CD14-positive monocyte (primary cell): ENCODE measurements at regions not wholly inside any gene's neighbourhood (a gene's known extent, or its start where the extent isn't known, plus 50 kb on each side); places are given as distances from the start of the nearest gene placed in this dataset.

ENCODE experiments used
- DNase-seq, 3 donors: peaks; one replicate each; pipeline ENCODE4 v3.0.0-alpha.2; 2011 to 2022
- H2AFZ ChIP-seq: 2 replicates; pipeline ENCODE4 v1.6.0; 2012; ENCODE audit warnings: mild to moderate bottlenecking, low read depth, low read length, inconsistent platforms; ENCODE audit not compliant: insufficient read depth, poor library complexity, severe bottlenecking
- H3K27ac ChIP-seq, 2 donors: 1 replicate in 1 of 2; 2 replicates in 1 of 2; pipeline ENCODE4 v1.5.1; 2012 to 2013; ENCODE audit warnings: low read length in 2 of 2, control low read depth in 1 of 2, inconsistent platforms in 1 of 2, low read depth in 1 of 2, mild to moderate bottlenecking in 1 of 2
- H3K27me3 ChIP-seq, 2 donors: one replicate each; pipeline versions ENCODE4 v1.6.0 to v1.6.1; 2011 to 2013; ENCODE audit warnings: low read length in 2 of 2; ENCODE audit not compliant: control insufficient read depth in 2 of 2, insufficient read depth in 2 of 2
- H3K36me3 ChIP-seq, 2 donors: replicated peaks in 1 of 2; 1 replicate in 1 of 2; 2 replicates in 1 of 2; pipeline versions ENCODE4 v1.5.1 to v1.6.1; 2012 to 2013; ENCODE audit warnings: low read length in 2 of 2, control low read depth in 1 of 2, inconsistent platforms in 1 of 2, mild to moderate bottlenecking in 1 of 2; ENCODE audit not compliant: insufficient read depth in 2 of 2, control insufficient read depth in 1 of 2
- H3K4me1 ChIP-seq, 2 donors: 1 replicate in 1 of 2; 2 replicates in 1 of 2; pipeline versions ENCODE4 v1.5.1 to v1.6.1; 2012 to 2013; ENCODE audit warnings: low read length in 2 of 2, control low read depth in 1 of 2, inconsistent platforms in 1 of 2, mild to moderate bottlenecking in 1 of 2, moderate library complexity in 1 of 2; ENCODE audit not compliant: insufficient read depth in 2 of 2, control insufficient read depth in 1 of 2
- H3K4me2 ChIP-seq: replicated peaks from 2 replicates; pipeline ENCODE3; 2012; ENCODE audit warnings: low read length, moderate library complexity, mild to moderate bottlenecking; ENCODE audit not compliant: poor library complexity, severe bottlenecking; ENCODE audit errors: extremely low read depth
- H3K4me3 ChIP-seq, 3 experiments: fragments of 200-600 bp in 1 of 3; sonication (generic) in 1 of 3; replicated peaks in 1 of 3; 1 replicate in 2 of 3; 2 replicates in 1 of 3; pipeline ENCODE4 v1.5.1; 2011 to 2013; ENCODE audit warnings: low read length in 3 of 3, mild to moderate bottlenecking in 3 of 3, control low read depth in 2 of 3, low read depth in 2 of 3, inconsistent platforms in 1 of 3, moderate library complexity in 1 of 3
- H3K79me2 ChIP-seq: 2 replicates; pipeline ENCODE4 v1.6.0; 2012; ENCODE audit warnings: mild to moderate bottlenecking, control low read depth, inconsistent platforms, low read length, moderate library complexity; ENCODE audit not compliant: insufficient read depth
- H3K9ac ChIP-seq: 2 replicates; pipeline ENCODE4 v1.6.0; 2017; ENCODE audit warnings: low read length, mild to moderate bottlenecking; ENCODE audit not compliant: insufficient read depth, poor library complexity, severe bottlenecking
- H3K9me3 ChIP-seq, 2 donors: replicated peaks in 1 of 2; 1 replicate in 1 of 2; 2 replicates in 1 of 2; pipeline versions ENCODE4 v1.5.1 to v1.6.1; 2012 to 2013; ENCODE audit warnings: low read length in 2 of 2, control low read depth in 1 of 2; ENCODE audit not compliant: control insufficient read depth in 1 of 2, insufficient read depth in 1 of 2
- H4K20me1 ChIP-seq: 2 replicates; pipeline ENCODE4 v1.6.0; 2012; ENCODE audit warnings: mild to moderate bottlenecking, low read length, control low read depth, moderate library complexity; ENCODE audit not compliant: insufficient read depth
- H3K27ac Mint-ChIP-seq, 7 donors: one replicate each; pipeline ENCODE4 v1.8.0; 2020; ENCODE audit warnings: mild to moderate bottlenecking in 7 of 7, mixed read lengths in 7 of 7, moderate library complexity in 6 of 7, inconsistent platforms in 2 of 7
- H3K27me3 Mint-ChIP-seq, 3 donors: one replicate each; pipeline ENCODE4 v1.8.0; 2021 to 2022; ENCODE audit warnings: low read depth in 3 of 3, mild to moderate bottlenecking in 3 of 3, mixed read lengths in 3 of 3, moderate library complexity in 3 of 3, inconsistent platforms in 1 of 3
- H3K36me3 Mint-ChIP-seq, 2 donors: one replicate each; pipeline ENCODE4 v1.8.0; 2020; ENCODE audit warnings: mixed read lengths in 2 of 2, inconsistent platforms in 1 of 2, mild to moderate bottlenecking in 1 of 2
- H3K4me1 Mint-ChIP-seq: one replicate; pipeline ENCODE4 v1.8.0; 2020; ENCODE audit warnings: mild to moderate bottlenecking, mixed read lengths
- H3K4me3 Mint-ChIP-seq, 2 donors: one replicate each; pipeline ENCODE4 v1.8.0; 2020; ENCODE audit warnings: mild to moderate bottlenecking in 2 of 2, mixed read lengths in 2 of 2, moderate library complexity in 1 of 2
- H3K9me3 Mint-ChIP-seq, 7 donors: one replicate each; pipeline ENCODE4 v1.8.0; 2020 to 2022; ENCODE audit warnings: mixed read lengths in 7 of 7, mild to moderate bottlenecking in 6 of 7, moderate library complexity in 6 of 7, inconsistent platforms in 2 of 7
- WGBS: methylation state at CpG from one replicate; pipeline ENCODE4 v1.1.5; 2013; ENCODE audit warnings: missing lambda C conversion rate; ENCODE audit not compliant: insufficient coverage; 5-methylcytosine and 5-hydroxymethylcytosine counted together
- intact Hi-C, 2 donors: fragments of 100-400 bp; cut with micrococcal nuclease; formaldehyde crosslinking; loops; one replicate each; pipeline versions ENCODE4 v1.15.0 to v1.15.1; 2023
- TF ChIP-seq, protein P1 (sequence below): fragments of 200-600 bp; IDR thresholded peaks from one replicate; pipeline ENCODE4 v1.8.0; 2022; ENCODE audit warnings: antibody characterized with exemption, mild to moderate bottlenecking

DNA sequence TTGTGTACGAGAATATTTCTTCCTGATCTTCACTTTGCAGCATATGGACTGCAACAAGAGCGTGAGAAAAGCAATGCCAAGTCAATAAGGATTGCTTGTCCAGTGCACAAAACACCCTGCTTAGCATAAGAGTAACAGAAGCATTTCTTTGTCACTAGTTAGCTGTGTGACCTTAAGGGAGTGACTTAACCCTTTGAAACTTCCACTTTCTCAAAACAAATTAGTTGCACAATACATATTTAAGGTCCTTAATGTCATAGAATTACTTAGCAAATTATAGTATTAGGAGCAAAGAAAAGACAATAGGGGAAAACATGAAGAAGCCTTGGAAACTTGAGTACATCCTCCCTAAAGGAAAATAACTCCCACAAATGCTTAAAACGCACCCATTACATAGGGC is 230.1 kb downstream of the RNF152 start:
- no peaks in the 10 kb centered on the region for H3K4me1 ChIP-seq
- H4K20me1 ChIP-seq: no peaks in the 10 kb centered on the region
- no peak for DNase-seq
- no peak overlapping the region for H3K9ac ChIP-seq
- H3K9me3 ChIP-seq: no peaks in the 10 kb centered on the region
- no peak overlapping the region for H2AFZ ChIP-seq
- H3K27ac ChIP-seq: no peak overlapping the region
- no peak overlapping the region for H3K4me3 ChIP-seq
- H3K36me3 ChIP-seq: no peaks in the 10 kb centered on the region
- H3K27me3 ChIP-seq: no peaks in the 10 kb centered on the region
- TF ChIP-seq, protein P1, sequence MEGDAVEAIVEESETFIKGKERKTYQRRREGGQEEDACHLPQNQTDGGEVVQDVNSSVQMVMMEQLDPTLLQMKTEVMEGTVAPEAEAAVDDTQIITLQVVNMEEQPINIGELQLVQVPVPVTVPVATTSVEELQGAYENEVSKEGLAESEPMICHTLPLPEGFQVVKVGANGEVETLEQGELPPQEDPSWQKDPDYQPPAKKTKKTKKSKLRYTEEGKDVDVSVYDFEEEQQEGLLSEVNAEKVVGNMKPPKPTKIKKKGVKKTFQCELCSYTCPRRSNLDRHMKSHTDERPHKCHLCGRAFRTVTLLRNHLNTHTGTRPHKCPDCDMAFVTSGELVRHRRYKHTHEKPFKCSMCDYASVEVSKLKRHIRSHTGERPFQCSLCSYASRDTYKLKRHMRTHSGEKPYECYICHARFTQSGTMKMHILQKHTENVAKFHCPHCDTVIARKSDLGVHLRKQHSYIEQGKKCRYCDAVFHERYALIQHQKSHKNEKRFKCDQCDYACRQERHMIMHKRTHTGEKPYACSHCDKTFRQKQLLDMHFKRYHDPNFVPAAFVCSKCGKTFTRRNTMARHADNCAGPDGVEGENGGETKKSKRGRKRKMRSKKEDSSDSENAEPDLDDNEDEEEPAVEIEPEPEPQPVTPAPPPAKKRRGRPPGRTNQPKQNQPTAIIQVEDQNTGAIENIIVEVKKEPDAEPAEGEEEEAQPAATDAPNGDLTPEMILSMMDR: no peak
- intact Hi-C loops: no loop called here
- Mint-ChIP-seq H3K4me3 (no peak overlapping the region), H3K36me3 (no peaks in the 10 kb centered on the region), H3K27me3 (peaks cover 0 to 2% (median 2%) of the 10 kb centered on the region in 3 donors), H3K4me1 (no peaks in the 10 kb centered on the region), H3K27ac (no peak overlapping the region), H3K9me3 (peaks cover 0 to 12% (median 5%) of the 10 kb centered on the region in 7 donors)
- H3K79me2 ChIP-seq: no peaks in the 10 kb centered on the region
- H3K4me2 ChIP-seq: no peak overlapping the region
- 100% methylated on average over 1 of the region's 3 CpGs for WGBS

DNA sequence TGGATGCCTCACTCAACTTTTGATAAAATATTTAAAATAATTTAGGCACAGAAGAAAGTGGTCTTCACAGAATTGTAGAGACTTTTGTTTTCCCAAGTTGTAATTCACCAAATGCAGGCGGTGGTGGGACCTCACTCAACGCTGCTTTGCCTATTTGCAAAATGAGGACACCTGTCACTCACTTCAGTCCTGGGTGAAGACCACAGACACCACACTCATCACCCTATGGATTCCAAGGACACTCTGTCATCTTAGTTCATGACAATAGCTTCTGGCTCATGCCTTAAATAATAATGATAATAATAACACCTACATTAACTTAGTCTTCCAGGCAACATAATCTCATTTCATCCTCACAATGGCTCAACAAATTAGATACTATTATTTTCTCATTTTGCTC is 234.4 kb downstream of the RNF152 start:
- H3K27me3 Mint-ChIP-seq: peaks cover 2 to 5% (median 2%) of the 10 kb centered on the region in 3 donors
- Histone ChIP-seq H3K9me3 (no peaks in the 10 kb centered on the region), H3K4me3 (no peak overlapping the region), H3K4me1 (no peaks in the 10 kb centered on the region), H3K79me2 (no peaks in the 10 kb centered on the region), H3K4me2 (no peak overlapping the region), H2AFZ (no peak overlapping the region), H3K36me3 (no peaks in the 10 kb centered on the region), H3K27me3 (no peaks in the 10 kb centered on the region), H3K9ac (no peak overlapping the region), H3K27ac (no peak overlapping the region), H4K20me1 (no peaks in the 10 kb centered on the region)
- H3K4me1 Mint-ChIP-seq: no peaks in the 10 kb centered on the region
- no peaks in the 10 kb centered on the region for H3K36me3 Mint-ChIP-seq
- no peak overlapping the region for H3K27ac Mint-ChIP-seq
- H3K9me3 Mint-ChIP-seq: peaks cover 2 to 15% (median 6%) of the 10 kb centered on the region in 7 donors
- no peak overlapping the region for H3K4me3 Mint-ChIP-seq
- WGBS: 56% methylated on average over 2 of the region's 2 CpGs
- TF ChIP-seq, protein P1: no peak
- DNase-seq: no peak
- intact Hi-C loops: no loop called here
